Fibroblast of skin of left quadriceps (primary cell): ENCODE measurements at regions not wholly inside any gene's neighbourhood (a gene's known extent, or its start where the extent isn't known, plus 50 kb on each side); places are given as distances from the start of the nearest gene placed in this dataset.

ENCODE experiments used
- DNase-seq, 2 experiments: peaks; one replicate each; pipeline ENCODE4 v3.0.0-alpha.2; 2013; ENCODE audit warnings: low read depth in 2 of 2

- DNase-seq: no peak
These were observed 54.2 kb upstream of the BCL2L14 start for GRCh38 chr12:12016284-12017100.

GRCh38 chr12:12017135-12017581 lies 53.6 kb upstream of the BCL2L14 start:
- no peak for DNase-seq

GRCh38 chr12:12017798-12018197 lies 52.9 kb upstream of the BCL2L14 start:
- DNase-seq: no peak

- DNase-seq: no peak
These were observed 52.3 kb upstream of the BCL2L14 start for GRCh38 chr12:12018454-12018853.

GRCh38 chr12:12019881-12020280 lies 50.9 kb upstream of the BCL2L14 start:
- DNase-seq: no peak

GRCh38 chr12:12020762-12021161 lies 50.0 kb upstream of the BCL2L14 start:
- DNase-seq: no peak
